T-cell (primary cell): ENCODE measurements at regions not wholly inside any gene's neighbourhood (a gene's known extent, or its start where the extent isn't known, plus 50 kb on each side); places are given as distances from the start of the nearest gene placed in this dataset.
"Not testable (repeated sequence)": the region's sequence is repeated elsewhere in the genome, so short reads cannot be mapped to it uniquely, and the experiment has no call there.

ENCODE experiments used
- ATAC-seq, 4 experiments: fragments of 200-7000 bp in 3 of 4; fragments of 150-1000 bp in 1 of 4; cut with Tn5 transposase; replicated peaks in 1 of 4; 1 replicate in 3 of 4; 2 replicates in 1 of 4; pipeline ENCODE4 v1.10.0; 2021; ENCODE audit warnings: moderate library complexity in 3 of 4, mild to moderate bottlenecking in 2 of 4, moderate number of reproducible peaks in 1 of 4
- CTCF ChIA-PET, 2 donors: fragments of 300-600 bp; sonication (Branson Sonifier 250); formaldehyde crosslinking; loops; one replicate each; lab custom pipeline; 2022; ENCODE audit warnings: antibody characterized with exemption in 2 of 2; lab: Charles Lee
- POLR2A ChIA-PET, 2 donors: fragments of 300-600 bp; sonication (Branson Sonifier 250); formaldehyde crosslinking; loops; one replicate each; lab custom pipeline; 2022; ENCODE audit warnings: antibody characterized with exemption in 2 of 2; lab: Charles Lee
- DNase-seq, 35 experiments: peaks; one replicate each; pipeline versions ENCODE4 v3.0.0 to v3.0.0-alpha.2; 2013 to 2023
- H3K27ac ChIP-seq: one replicate; pipeline ENCODE4 v1.5.1; 2013; ENCODE audit warnings: low read length
- H3K27me3 ChIP-seq, 2 experiments: replicated peaks in 1 of 2; 1 replicate in 1 of 2; 2 replicates in 1 of 2; pipeline versions ENCODE4 v1.6.1 to v1.7.0; 2013; ENCODE audit warnings: low read length in 1 of 2, mixed read lengths in 1 of 2; ENCODE audit not compliant: control insufficient read depth in 2 of 2, insufficient read depth in 2 of 2; ENCODE audit errors: extremely low read depth in 1 of 2
- H3K36me3 ChIP-seq, 2 donors: 1 replicate in 1 of 2; 2 replicates in 1 of 2; pipeline versions ENCODE4 v1.6.1 to v1.7.0; 2013; ENCODE audit warnings: low read length in 1 of 2; ENCODE audit not compliant: control insufficient read depth in 2 of 2, insufficient read depth in 1 of 2; ENCODE audit errors: extremely low read depth in 1 of 2
- H3K4me1 ChIP-seq, 2 experiments: 1 replicate in 1 of 2; 2 replicates in 1 of 2; pipeline versions ENCODE4 v1.6.1 to v1.7.0; 2013; ENCODE audit warnings: low read length in 2 of 2, mixed read lengths in 1 of 2; ENCODE audit not compliant: insufficient read depth in 2 of 2, control insufficient read depth in 1 of 2; ENCODE audit errors: extremely low read depth in 1 of 2
- H3K4me3 ChIP-seq, 2 donors: 1 replicate in 1 of 2; 2 replicates in 1 of 2; pipeline versions ENCODE4 v1.5.1 to v1.7.0; 2013; ENCODE audit warnings: mild to moderate bottlenecking in 2 of 2, low read length in 1 of 2, moderate library complexity in 1 of 2; ENCODE audit not compliant: control insufficient read depth in 1 of 2; ENCODE audit errors: extremely low read depth in 1 of 2
- H3K9me3 ChIP-seq: 2 replicates; pipeline ENCODE4 v1.7.0; 2013
- H3K27ac Mint-ChIP-seq, 2 donors: one replicate each; pipeline ENCODE4 v1.8.0; 2020 to 2021; ENCODE audit warnings: mild to moderate bottlenecking in 2 of 2, mixed read lengths in 2 of 2
- H3K27me3 Mint-ChIP-seq, 2 donors: one replicate each; pipeline ENCODE4 v1.8.0; 2021 to 2022; ENCODE audit warnings: mixed read lengths in 2 of 2
- H3K36me3 Mint-ChIP-seq: one replicate; pipeline ENCODE4 v1.8.0; 2021; ENCODE audit warnings: mixed read lengths
- H3K4me1 Mint-ChIP-seq, 3 donors: one replicate each; pipeline ENCODE4 v1.8.0; 2020 to 2022; ENCODE audit warnings: mixed read lengths in 3 of 3, mild to moderate bottlenecking in 1 of 3
- H3K4me3 Mint-ChIP-seq, 3 donors: one replicate each; pipeline ENCODE4 v1.8.0; 2020 to 2022; ENCODE audit warnings: mild to moderate bottlenecking in 3 of 3, mixed read lengths in 3 of 3, moderate library complexity in 3 of 3
- H3K9me3 Mint-ChIP-seq, 3 donors: one replicate each; pipeline ENCODE4 v1.8.0; 2020 to 2022; ENCODE audit warnings: mixed read lengths in 3 of 3
- WGBS: methylation state at CpG from one replicate; pipeline ENCODE4 v1.1.5; 2013; ENCODE audit warnings: missing lambda C conversion rate; ENCODE audit not compliant: insufficient coverage; 5-methylcytosine and 5-hydroxymethylcytosine counted together

DNA sequence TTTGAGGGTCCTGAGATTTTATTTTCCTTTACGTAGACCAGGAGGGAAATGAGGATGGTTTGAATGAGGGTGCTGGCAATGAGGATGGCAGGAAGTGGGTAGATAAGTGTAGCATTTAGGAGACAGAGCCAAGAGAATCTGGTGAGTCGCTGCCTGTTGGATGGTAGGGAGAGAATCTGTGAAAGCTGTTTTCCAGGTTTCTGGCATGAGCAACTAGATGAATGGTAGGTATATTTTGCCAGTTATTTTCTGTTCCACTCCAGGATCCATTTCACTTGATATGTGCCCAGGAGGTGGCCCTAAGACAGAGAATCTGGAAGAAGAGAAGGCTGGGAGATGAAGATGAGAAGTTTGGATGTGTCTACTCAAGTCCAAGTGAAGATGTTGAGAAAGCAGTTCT is 63.3 kb upstream of the VIPR2 start:
- Mint-ChIP-seq H3K4me1 (peaks cover 5 to 8% (median 7%) of the 10 kb centered on the region in 3 donors), H3K27ac (no peak overlapping the region), H3K9me3 (no peaks in the 10 kb centered on the region), H3K4me3 (no peak overlapping the region), H3K36me3 (no peaks in the 10 kb centered on the region), H3K27me3 (no peaks in the 10 kb centered on the region)
- ChIA-PET CTCF (interaction anchor here in 1 of 2 donors (1.0 kb wide), 1 partner anchor 12 kb away, joined by 4 read pairs; no protein-coding TSS in a partner anchor), POLR2A (no interaction called here)
- DNase-seq = no peak
- Histone ChIP-seq H3K4me1 (peaks cover 25 to 41% of the 10 kb centered on the region in 2 experiments), H3K27ac (no peak overlapping the region), H3K27me3 (peaks cover 0 to 2% of the 10 kb centered on the region in 2 experiments), H3K9me3 (no peaks in the 10 kb centered on the region), H3K4me3 (no peak overlapping the region), H3K36me3 (no peaks in the 10 kb centered on the region)
- ATAC-seq = no peak
- WGBS = 0% methylated on average over 1 of the region's 2 CpGs

DNA sequence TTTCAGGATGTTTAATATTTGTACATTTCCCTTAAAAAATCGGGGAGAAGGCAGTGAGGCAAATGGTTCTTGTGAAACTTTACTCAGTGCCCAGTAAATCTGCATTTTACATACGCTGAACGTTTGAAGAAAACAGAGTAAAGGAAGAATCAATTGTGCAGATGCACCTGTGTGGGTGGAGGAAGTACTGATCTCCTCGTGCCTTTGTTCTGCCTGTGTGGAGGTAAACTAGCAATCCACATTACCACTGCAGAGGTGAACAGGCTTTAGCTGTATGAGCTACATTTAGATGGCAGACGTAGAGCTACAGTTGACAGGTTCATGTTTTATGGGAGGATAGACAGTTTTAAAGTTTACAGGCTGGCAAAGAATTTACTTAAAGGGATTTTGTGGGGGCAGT is 62.7 kb upstream of the VIPR2 start:
- Histone ChIP-seq H3K36me3 (no peaks in the 10 kb centered on the region), H3K27ac (no peak overlapping the region), H3K4me3 (no peak overlapping the region), H3K4me1 (peaks cover 25 to 41% of the 10 kb centered on the region in 2 experiments), H3K27me3 (peaks cover 0 to 2% of the 10 kb centered on the region in 2 experiments), H3K9me3 (no peaks in the 10 kb centered on the region)
- POLR2A ChIA-PET = no interaction called here
- H3K4me1 Mint-ChIP-seq = peaks cover 5 to 8% (median 7%) of the 10 kb centered on the region in 3 donors
- DNase-seq (peak in 1 of 35 experiments; percentile 28), ATAC-seq (peak; percentile 66 to 84 (median 75))
- 18% methylated on average over 3 of the region's 5 CpGs for WGBS
- no peaks in the 10 kb centered on the region for H3K9me3 Mint-ChIP-seq
- no peak overlapping the region for H3K4me3 Mint-ChIP-seq
- H3K36me3 Mint-ChIP-seq = no peaks in the 10 kb centered on the region
- no peak overlapping the region for H3K27ac Mint-ChIP-seq
- no peaks in the 10 kb centered on the region for H3K27me3 Mint-ChIP-seq
- CTCF ChIA-PET = interaction anchor here in 1 of 2 donors (1.0 kb wide), 1 partner anchor 11 kb away, joined by 4 read pairs; no protein-coding TSS in a partner anchor

DNA sequence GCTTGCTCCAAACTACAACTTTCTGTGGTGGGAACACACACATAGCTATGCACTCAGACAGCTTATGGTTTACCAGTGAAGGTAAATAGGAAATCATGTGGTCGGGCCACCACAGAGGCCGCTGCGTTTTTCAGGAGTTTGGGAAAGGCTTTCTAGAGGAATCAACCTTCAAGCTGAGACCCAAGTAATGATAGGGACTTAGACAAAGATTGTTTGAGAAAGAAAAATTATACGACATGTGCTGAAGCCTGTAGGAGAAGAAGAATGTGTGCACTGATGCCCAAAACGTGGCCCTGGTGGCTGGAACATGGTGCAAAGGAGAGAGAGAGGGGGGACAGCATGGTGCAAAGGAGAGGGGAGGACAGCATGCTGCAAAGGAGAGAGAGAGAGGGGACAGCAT is 61.2 kb upstream of the VIPR2 start:
- CTCF ChIA-PET = no interaction called here
- DNase-seq (no peak), ATAC-seq (no peak)
- no peak overlapping the region for H3K27ac Mint-ChIP-seq
- Histone ChIP-seq H3K4me1 (peaks cover 25 to 41% of the 10 kb centered on the region in 2 experiments), H3K4me3 (no peak overlapping the region), H3K9me3 (no peaks in the 10 kb centered on the region), H3K27ac (no peak overlapping the region), H3K27me3 (peaks cover 0 to 2% of the 10 kb centered on the region in 2 experiments), H3K36me3 (no peaks in the 10 kb centered on the region)
- no peaks in the 10 kb centered on the region for H3K36me3 Mint-ChIP-seq
- POLR2A ChIA-PET = no interaction called here
- H3K27me3 Mint-ChIP-seq = no peaks in the 10 kb centered on the region
- no peaks in the 10 kb centered on the region for H3K9me3 Mint-ChIP-seq
- 71% methylated on average over 2 of the region's 5 CpGs for WGBS
- H3K4me3 Mint-ChIP-seq = no peak overlapping the region
- H3K4me1 Mint-ChIP-seq = peaks cover 5 to 8% (median 7%) of the 10 kb centered on the region in 3 donors

- H3K27ac ChIP-seq = no peak overlapping the region
- no peaks in the 10 kb centered on the region for H3K36me3 ChIP-seq
- Mint-ChIP-seq H3K4me1 (peaks cover 0 to 6% (median 2%) of the 10 kb centered on the region in 3 donors), H3K4me3 (no peak overlapping the region), H3K27me3 (no peaks in the 10 kb centered on the region), H3K36me3 (no peaks in the 10 kb centered on the region), H3K27ac (no peak overlapping the region), H3K9me3 (no peaks in the 10 kb centered on the region)
- no peak overlapping the region for H3K4me3 ChIP-seq
- DNase-seq (no peak), ATAC-seq (no peak)
- ChIA-PET CTCF (no interaction called here), POLR2A (no interaction called here)
- H3K4me1 ChIP-seq = peaks cover 20 to 45% of the 10 kb centered on the region in 2 experiments
- no peaks in the 10 kb centered on the region for H3K9me3 ChIP-seq
- peaks cover 0 to 2% of the 10 kb centered on the region in 2 experiments for H3K27me3 ChIP-seq
- WGBS = 95% methylated on average over 9 of the region's 10 CpGs
Measured at GRCh38 chr7:159204664-159205063, 60.0 kb upstream of the VIPR2 start.

GRCh38 chr7:159203253-159203652 is 58.6 kb upstream of the VIPR2 start:
- peaks cover 17 to 45% of the 10 kb centered on the region in 2 experiments for H3K4me1 ChIP-seq
- 97% methylated on average over 4 of the region's 9 CpGs for WGBS
- H3K36me3 Mint-ChIP-seq, H3K27ac ChIP-seq, H3K9me3 ChIP-seq, H3K27me3 ChIP-seq, H3K27me3 Mint-ChIP-seq, ATAC-seq, H3K4me3 Mint-ChIP-seq, H3K27ac Mint-ChIP-seq, DNase-seq, H3K4me3 ChIP-seq, CTCF ChIA-PET, H3K36me3 ChIP-seq, H3K9me3 Mint-ChIP-seq, POLR2A ChIA-PET: not testable (repeated sequence)
- peaks cover 5 to 16% (median 12%) of the 10 kb centered on the region in 3 donors for H3K4me1 Mint-ChIP-seq

- Histone ChIP-seq H3K36me3 (no peaks in the 10 kb centered on the region), H3K4me1 (peaks cover 10 to 45% of the 10 kb centered on the region in 2 experiments), H3K9me3 (no peaks in the 10 kb centered on the region), H3K27me3 (peaks cover 0 to 2% of the 10 kb centered on the region in 2 experiments), H3K27ac (no peak overlapping the region), H3K4me3 (no peak overlapping the region)
- Mint-ChIP-seq H3K4me3 (no peak overlapping the region), H3K4me1 (peaks cover 19 to 30% (median 26%) of the 10 kb centered on the region in 3 donors), H3K9me3 (no peaks in the 10 kb centered on the region), H3K27ac (no peak overlapping the region), H3K36me3 (no peaks in the 10 kb centered on the region), H3K27me3 (no peaks in the 10 kb centered on the region)
- DNase-seq = no peak
- CTCF ChIA-PET = no interaction called here
- 96% methylated on average over 9 of the region's 16 CpGs for WGBS
- no peak for ATAC-seq
- POLR2A ChIA-PET = no interaction called here
Measured at GRCh38 chr7:159201722-159202330, 57.2 kb upstream of the VIPR2 start.
